MCF 10A (cell line): ENCODE measurements at regions not wholly inside any gene's neighbourhood (a gene's known extent, or its start where the extent isn't known, plus 50 kb on each side); places are given as distances from the start of the nearest gene placed in this dataset.

Experiments
- BruUV-seq: library from RNA; stranded (reverse); fragments of 400-500 nt; replicated peaks from 2 replicates; lab custom pipeline; 2021; lab: Mats Ljungman, UMichigan
- CTCF ChIA-PET: fragments of 300-600 bp; sonication (Branson Sonifier 250); formaldehyde crosslinking; extraction: SDS; loops from one replicate; lab custom pipeline; 2021; ENCODE audit warnings: antibody characterized with exemption, inconsistent platforms; lab: Yijun Ruan, JAX
- POLR2A ChIA-PET: fragments of 300-600, 350-650 bp; sonication (Branson Sonifier 250); formaldehyde crosslinking; extraction: SDS; loops from one replicate; lab custom pipeline; 2020; ENCODE audit warnings: antibody characterized with exemption, inconsistent platforms; lab: Yijun Ruan, JAX
- DNase-seq: peaks from one replicate; pipeline ENCODE4 v3.0.0-alpha.2; 2018; ENCODE audit not compliant: unreplicated experiment
- H3K27ac Mint-ChIP-seq: one replicate; pipeline ENCODE4 v1.8.0; 2022; ENCODE audit warnings: mild to moderate bottlenecking, low read depth, mixed read lengths; ENCODE audit not compliant: unreplicated experiment
- H3K27me3 Mint-ChIP-seq: one replicate; pipeline ENCODE4 v1.8.0; 2022; ENCODE audit warnings: mixed read lengths; ENCODE audit not compliant: insufficient read depth, unreplicated experiment
- H3K36me3 Mint-ChIP-seq: one replicate; pipeline ENCODE4 v1.8.0; 2022; ENCODE audit warnings: mild to moderate bottlenecking, moderate library complexity, mixed read lengths; ENCODE audit not compliant: insufficient read depth, unreplicated experiment
- H3K4me1 Mint-ChIP-seq: one replicate; pipeline ENCODE4 v1.8.0; 2022; ENCODE audit warnings: mixed read lengths; ENCODE audit not compliant: insufficient read depth, unreplicated experiment
- H3K4me3 Mint-ChIP-seq: one replicate; pipeline ENCODE4 v1.8.0; 2022; ENCODE audit warnings: mild to moderate bottlenecking, moderate library complexity, mixed read lengths; ENCODE audit not compliant: unreplicated experiment
- H3K9me3 Mint-ChIP-seq: one replicate; pipeline ENCODE4 v1.8.0; 2022; ENCODE audit warnings: mixed read lengths; ENCODE audit not compliant: unreplicated experiment
- intact Hi-C: fragments of 100-400 bp; cut with micrococcal nuclease; formaldehyde crosslinking; loops from 2 replicates; pipeline ENCODE4 v1.14.1; 2022
- TF ChIP-seq, protein P1 (sequence below): fragments of 200-600 bp; IDR thresholded peaks from one replicate; pipeline ENCODE4 v1.8.0; 2022; ENCODE audit warnings: antibody characterized with exemption, mild to moderate bottlenecking; ENCODE audit not compliant: unreplicated experiment

DNA sequence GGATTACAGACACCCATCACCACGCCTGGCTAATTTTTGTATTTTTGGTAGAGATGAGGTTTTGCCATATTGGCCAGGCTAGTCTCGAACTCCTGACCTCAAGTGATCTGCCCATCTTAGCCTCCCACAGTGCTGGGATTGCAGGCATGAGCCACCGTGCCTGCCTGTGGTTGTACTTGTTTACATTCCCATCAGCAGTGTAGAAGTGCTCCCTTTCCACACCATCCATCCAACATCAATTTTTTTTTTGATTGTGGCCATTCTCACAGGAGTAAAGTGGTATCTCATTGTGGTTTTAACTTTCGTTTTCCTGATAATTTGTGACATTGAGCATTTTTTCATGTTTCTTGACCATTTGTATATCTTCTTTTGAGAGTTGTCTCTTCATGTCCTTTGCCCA lies 1019.4 kb upstream of the SLC10A2 start:
- H3K27me3 Mint-ChIP-seq = no peaks in the 10 kb centered on the region
- intact Hi-C loops = no loop called here
- H3K4me3 Mint-ChIP-seq = no peak overlapping the region
- DNase-seq = no peak
- TF ChIP-seq, protein P1, sequence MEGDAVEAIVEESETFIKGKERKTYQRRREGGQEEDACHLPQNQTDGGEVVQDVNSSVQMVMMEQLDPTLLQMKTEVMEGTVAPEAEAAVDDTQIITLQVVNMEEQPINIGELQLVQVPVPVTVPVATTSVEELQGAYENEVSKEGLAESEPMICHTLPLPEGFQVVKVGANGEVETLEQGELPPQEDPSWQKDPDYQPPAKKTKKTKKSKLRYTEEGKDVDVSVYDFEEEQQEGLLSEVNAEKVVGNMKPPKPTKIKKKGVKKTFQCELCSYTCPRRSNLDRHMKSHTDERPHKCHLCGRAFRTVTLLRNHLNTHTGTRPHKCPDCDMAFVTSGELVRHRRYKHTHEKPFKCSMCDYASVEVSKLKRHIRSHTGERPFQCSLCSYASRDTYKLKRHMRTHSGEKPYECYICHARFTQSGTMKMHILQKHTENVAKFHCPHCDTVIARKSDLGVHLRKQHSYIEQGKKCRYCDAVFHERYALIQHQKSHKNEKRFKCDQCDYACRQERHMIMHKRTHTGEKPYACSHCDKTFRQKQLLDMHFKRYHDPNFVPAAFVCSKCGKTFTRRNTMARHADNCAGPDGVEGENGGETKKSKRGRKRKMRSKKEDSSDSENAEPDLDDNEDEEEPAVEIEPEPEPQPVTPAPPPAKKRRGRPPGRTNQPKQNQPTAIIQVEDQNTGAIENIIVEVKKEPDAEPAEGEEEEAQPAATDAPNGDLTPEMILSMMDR = no peak
- H3K27ac Mint-ChIP-seq = no peak overlapping the region
- CTCF ChIA-PET = no interaction called here
- no peaks in the 10 kb centered on the region for H3K36me3 Mint-ChIP-seq
- no peaks in the 10 kb centered on the region for H3K4me1 Mint-ChIP-seq
- H3K9me3 Mint-ChIP-seq = peaks cover 17% of the 10 kb centered on the region
- BruUV-seq = no TSS peak
- POLR2A ChIA-PET = no interaction called here

DNA sequence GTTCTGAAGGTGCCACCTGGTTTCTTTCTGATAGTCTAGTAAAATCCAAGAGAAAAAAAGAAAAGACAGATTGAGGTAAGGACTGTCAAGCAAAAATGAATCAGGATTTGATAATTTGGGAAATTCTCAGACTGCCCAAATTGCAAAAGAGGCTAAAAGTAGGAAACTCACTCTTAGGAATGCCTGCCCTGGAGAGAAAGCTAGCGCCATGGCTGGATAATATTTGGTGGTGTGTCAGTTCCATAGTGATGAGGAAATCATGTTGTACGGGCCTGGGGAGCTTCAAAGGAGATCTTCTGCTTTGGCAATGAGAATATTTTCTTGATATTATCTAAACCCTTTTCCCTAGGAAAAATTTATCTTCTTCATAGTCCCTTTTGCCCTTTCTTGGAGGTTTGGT lies 1008.1 kb upstream of the SLC10A2 start:
- H3K9me3 Mint-ChIP-seq = no peaks in the 10 kb centered on the region
- no peak for DNase-seq
- POLR2A ChIA-PET = no interaction called here
- TF ChIP-seq, protein P1 = no peak
- no peak overlapping the region for H3K4me3 Mint-ChIP-seq
- no TSS peak for BruUV-seq
- no peaks in the 10 kb centered on the region for H3K36me3 Mint-ChIP-seq
- H3K27me3 Mint-ChIP-seq = no peaks in the 10 kb centered on the region
- H3K27ac Mint-ChIP-seq = no peak overlapping the region
- intact Hi-C loops = no loop called here
- CTCF ChIA-PET = no interaction called here
- no peaks in the 10 kb centered on the region for H3K4me1 Mint-ChIP-seq

DNA sequence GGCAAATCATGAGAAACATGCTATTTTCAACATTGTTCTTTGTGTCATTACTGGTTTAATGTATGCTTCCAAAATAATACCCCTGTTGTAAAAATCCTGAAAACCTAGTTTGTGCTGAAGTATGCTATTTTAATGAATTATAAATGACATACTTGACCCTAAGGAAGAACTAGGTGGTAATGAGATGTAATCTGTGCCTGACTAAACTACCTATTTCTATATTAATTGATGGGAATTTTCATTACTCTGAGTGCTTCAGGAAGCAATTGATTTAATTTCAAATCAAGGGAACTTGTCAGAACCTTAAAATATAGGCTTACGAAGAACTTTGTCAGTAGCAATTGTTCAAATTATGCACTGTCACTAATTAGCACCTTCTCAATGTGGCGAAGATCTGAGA lies 1005.6 kb upstream of the SLC10A2 start:
- no peaks in the 10 kb centered on the region for H3K36me3 Mint-ChIP-seq
- H3K27ac Mint-ChIP-seq = no peak overlapping the region
- no peak for DNase-seq
- H3K9me3 Mint-ChIP-seq = no peaks in the 10 kb centered on the region
- H3K27me3 Mint-ChIP-seq = no peaks in the 10 kb centered on the region
- no peaks in the 10 kb centered on the region for H3K4me1 Mint-ChIP-seq
- CTCF ChIA-PET = no interaction called here
- TF ChIP-seq, protein P1 = no peak
- H3K4me3 Mint-ChIP-seq = no peak overlapping the region
- intact Hi-C loops = no loop called here
- no TSS peak for BruUV-seq
- POLR2A ChIA-PET = no interaction called here

DNA sequence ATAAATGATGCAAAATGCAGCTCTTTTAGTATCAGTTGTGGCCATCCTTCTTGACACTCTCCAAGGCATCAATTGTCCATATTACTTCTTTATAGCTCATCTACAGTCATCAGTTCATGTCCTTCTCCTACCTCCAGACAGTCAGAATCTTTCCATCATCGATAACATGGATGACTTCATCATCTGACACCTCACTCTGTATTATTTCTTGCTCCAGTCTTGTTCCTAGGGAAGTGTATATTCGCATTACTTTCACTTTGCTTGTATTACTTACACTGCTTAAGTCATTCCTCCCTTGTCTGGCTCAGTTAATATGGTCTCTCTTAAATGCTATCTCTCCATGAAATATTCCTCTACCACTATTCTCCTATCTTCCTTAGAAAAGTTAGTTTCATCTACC lies 999.1 kb upstream of the SLC10A2 start:
- intact Hi-C loops = no loop called here
- H3K4me3 Mint-ChIP-seq = no peak overlapping the region
- DNase-seq = no peak
- ChIA-PET CTCF (no interaction called here), POLR2A (no interaction called here)
- H3K4me1 Mint-ChIP-seq = no peaks in the 10 kb centered on the region
- peaks cover 8% of the 10 kb centered on the region for H3K9me3 Mint-ChIP-seq
- H3K36me3 Mint-ChIP-seq = no peaks in the 10 kb centered on the region
- H3K27ac Mint-ChIP-seq = no peak overlapping the region
- BruUV-seq = no TSS peak
- TF ChIP-seq, protein P1 = no peak
- H3K27me3 Mint-ChIP-seq = no peaks in the 10 kb centered on the region
